Smooth muscle cell (in vitro differentiated cells): ENCODE measurements at regions not wholly inside any gene's neighbourhood (a gene's known extent, or its start where the extent isn't known, plus 50 kb on each side); places are given as distances from the start of the nearest gene placed in this dataset.

ENCODE experiments used
- DNase-seq: peaks from one replicate; lab custom pipeline; 2025; ENCODE audit not compliant: unreplicated experiment; lab: John Stamatoyannopoulos, UW
- H2AFZ ChIP-seq: fragments of 200-600 bp; sonication (generic); 2 replicates; pipeline ENCODE4 v1.6.0; 2016; ENCODE audit warnings: antibody characterized with exemption, low read depth, mild to moderate bottlenecking
- H3F3A ChIP-seq: fragments of 200-600 bp; sonication (generic); 2 replicates; pipeline ENCODE4 v1.6.0; 2017; ENCODE audit warnings: antibody characterized with exemption, low read depth
- H3K27ac ChIP-seq: fragments of 200-600 bp; sonication (generic); 2 replicates; pipeline ENCODE4 v1.5.1; 2016; ENCODE audit warnings: low read depth, mild to moderate bottlenecking
- H3K27me3 ChIP-seq: fragments of 200-600 bp; sonication (generic); 2 replicates; pipeline ENCODE4 v1.6.1; 2016; ENCODE audit warnings: low read depth, mild to moderate bottlenecking
- H3K36me3 ChIP-seq: fragments of 200-600 bp; sonication (generic); 2 replicates; pipeline ENCODE4 v1.5.1; 2016; ENCODE audit warnings: low read depth
- H3K4me1 ChIP-seq: fragments of 200-600 bp; sonication (generic); 2 replicates; pipeline ENCODE4 v1.5.1; 2016; ENCODE audit warnings: low read depth
- H3K4me2 ChIP-seq: fragments of 200-600 bp; sonication (generic); 2 replicates; pipeline ENCODE4 v1.6.0; 2016; ENCODE audit warnings: mild to moderate bottlenecking
- H3K4me3 ChIP-seq: fragments of 200-600 bp; sonication (generic); 2 replicates; pipeline ENCODE4 v1.5.1; 2016; ENCODE audit warnings: mild to moderate bottlenecking
- H3K79me2 ChIP-seq: fragments of 200-600 bp; sonication (generic); 2 replicates; pipeline ENCODE4 v1.6.0; 2016; ENCODE audit warnings: low read depth, mild to moderate bottlenecking
- H3K9ac ChIP-seq: fragments of 200-600 bp; sonication (generic); 2 replicates; pipeline ENCODE4 v1.6.0; 2016; ENCODE audit warnings: low read depth
- H3K9me3 ChIP-seq: fragments of 200-600 bp; sonication (generic); replicated peaks from 2 replicates; pipeline ENCODE4 v1.5.1; 2016; ENCODE audit warnings: low read depth
- H4K20me1 ChIP-seq: fragments of 200-600 bp; sonication (generic); 2 replicates; pipeline ENCODE4 v1.6.0; 2016; ENCODE audit warnings: low read depth
- WGBS: methylation state at CpG from one replicate; pipeline ENCODE4 v1.1.7; 2016; ENCODE audit warnings: low lambda C conversion rate; 5-methylcytosine and 5-hydroxymethylcytosine counted together
- TF ChIP-seq, protein P1 (sequence below): fragments of 200-600 bp; sonication (generic); IDR thresholded peaks from 2 replicates; pipeline ENCODE4 v1.5.1; 2017; ENCODE audit warnings: borderline replicate concordance, mild to moderate bottlenecking, antibody characterized with exemption; ENCODE audit not compliant: insufficient read depth, poor library complexity, severe bottlenecking

DNA sequence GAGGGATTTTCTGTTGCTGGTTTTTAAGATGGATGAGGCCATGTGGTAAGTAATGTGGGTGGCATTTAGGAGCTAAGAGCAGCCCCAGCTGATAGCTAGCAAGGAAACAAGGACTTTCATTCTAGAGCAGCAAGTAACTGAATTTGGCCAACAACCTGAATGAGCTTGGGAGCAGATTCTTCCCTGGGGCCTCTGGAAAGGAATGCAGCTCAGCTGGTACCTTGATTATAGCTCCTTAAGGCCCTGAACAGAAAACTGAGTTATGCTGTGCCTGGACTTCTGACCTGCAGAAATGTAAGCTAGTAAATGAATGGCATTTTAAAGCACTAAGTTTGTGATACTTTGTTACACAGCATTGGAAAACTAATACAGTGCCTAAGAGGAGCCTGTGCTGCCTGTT lies 565.5 kb downstream of the PDCD6IP start:
- no peak for DNase-seq
- no peaks in the 10 kb centered on the region for H3K9me3 ChIP-seq
- H3K27ac ChIP-seq = peak overlapping the region; percentile 31
- no peaks in the 10 kb centered on the region for H3K4me1 ChIP-seq
- H3K27me3 ChIP-seq = no peaks in the 10 kb centered on the region
- no peak overlapping the region for H3K9ac ChIP-seq
- H4K20me1 ChIP-seq = no peaks in the 10 kb centered on the region
- H3K79me2 ChIP-seq = no peaks in the 10 kb centered on the region
- no peak overlapping the region for H3K4me3 ChIP-seq
- H2AFZ ChIP-seq = no peak overlapping the region
- H3K36me3 ChIP-seq = no peaks in the 10 kb centered on the region
- H3K4me2 ChIP-seq = no peak overlapping the region
- TF ChIP-seq, protein P1, sequence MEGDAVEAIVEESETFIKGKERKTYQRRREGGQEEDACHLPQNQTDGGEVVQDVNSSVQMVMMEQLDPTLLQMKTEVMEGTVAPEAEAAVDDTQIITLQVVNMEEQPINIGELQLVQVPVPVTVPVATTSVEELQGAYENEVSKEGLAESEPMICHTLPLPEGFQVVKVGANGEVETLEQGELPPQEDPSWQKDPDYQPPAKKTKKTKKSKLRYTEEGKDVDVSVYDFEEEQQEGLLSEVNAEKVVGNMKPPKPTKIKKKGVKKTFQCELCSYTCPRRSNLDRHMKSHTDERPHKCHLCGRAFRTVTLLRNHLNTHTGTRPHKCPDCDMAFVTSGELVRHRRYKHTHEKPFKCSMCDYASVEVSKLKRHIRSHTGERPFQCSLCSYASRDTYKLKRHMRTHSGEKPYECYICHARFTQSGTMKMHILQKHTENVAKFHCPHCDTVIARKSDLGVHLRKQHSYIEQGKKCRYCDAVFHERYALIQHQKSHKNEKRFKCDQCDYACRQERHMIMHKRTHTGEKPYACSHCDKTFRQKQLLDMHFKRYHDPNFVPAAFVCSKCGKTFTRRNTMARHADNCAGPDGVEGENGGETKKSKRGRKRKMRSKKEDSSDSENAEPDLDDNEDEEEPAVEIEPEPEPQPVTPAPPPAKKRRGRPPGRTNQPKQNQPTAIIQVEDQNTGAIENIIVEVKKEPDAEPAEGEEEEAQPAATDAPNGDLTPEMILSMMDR = no peak
- H3F3A ChIP-seq = no peaks in the 10 kb centered on the region

- no peaks in the 10 kb centered on the region for H3K79me2 ChIP-seq
- no peaks in the 10 kb centered on the region for H3K9me3 ChIP-seq
- WGBS = 72% methylated on average over 2 of the region's 2 CpGs
- H3K27me3 ChIP-seq = no peaks in the 10 kb centered on the region
- H3F3A ChIP-seq = no peaks in the 10 kb centered on the region
- H3K4me1 ChIP-seq = no peaks in the 10 kb centered on the region
- peak overlapping the region; percentile 31 for H3K27ac ChIP-seq
- no peaks in the 10 kb centered on the region for H3K36me3 ChIP-seq
- TF ChIP-seq, protein P1 = no peak
- no peak overlapping the region for H3K4me2 ChIP-seq
- no peak overlapping the region for H3K9ac ChIP-seq
- no peaks in the 10 kb centered on the region for H4K20me1 ChIP-seq
- H2AFZ ChIP-seq = no peak overlapping the region
- no peak overlapping the region for H3K4me3 ChIP-seq
- no peak for DNase-seq
Observed at GRCh38 chr3:34364335-34364734, 565.9 kb downstream of the PDCD6IP start.

- H3K4me2 ChIP-seq = no peak overlapping the region
- H3K36me3 ChIP-seq = no peaks in the 10 kb centered on the region
- 95% methylated on average over 3 of the region's 3 CpGs for WGBS
- TF ChIP-seq, protein P1 = no peak
- H3K4me1 ChIP-seq = no peaks in the 10 kb centered on the region
- no peaks in the 10 kb centered on the region for H3K79me2 ChIP-seq
- no peaks in the 10 kb centered on the region for H3K9me3 ChIP-seq
- no peak for DNase-seq
- no peak overlapping the region for H3K27ac ChIP-seq
- H3K9ac ChIP-seq = no peak overlapping the region
- no peaks in the 10 kb centered on the region for H3K27me3 ChIP-seq
- H3F3A ChIP-seq = no peaks in the 10 kb centered on the region
- no peak overlapping the region for H3K4me3 ChIP-seq
- H2AFZ ChIP-seq = no peak overlapping the region
- H4K20me1 ChIP-seq = no peaks in the 10 kb centered on the region
Observed at GRCh38 chr3:34365231-34365630, 566.8 kb downstream of the PDCD6IP start.

- Histone ChIP-seq H3K9ac (no peak overlapping the region), H3K4me2 (no peak overlapping the region), H3K4me3 (no peak overlapping the region), H4K20me1 (no peaks in the 10 kb centered on the region), H3K4me1 (no peaks in the 10 kb centered on the region), H3F3A (no peaks in the 10 kb centered on the region), H3K9me3 (no peaks in the 10 kb centered on the region), H2AFZ (no peak overlapping the region), H3K27me3 (no peaks in the 10 kb centered on the region), H3K36me3 (no peaks in the 10 kb centered on the region), H3K79me2 (no peaks in the 10 kb centered on the region), H3K27ac (no peak overlapping the region)
- 98% methylated on average over 2 of the region's 2 CpGs for WGBS
- TF ChIP-seq, protein P1 = no peak
- no peak for DNase-seq
Observed at GRCh38 chr3:34365771-34366170, 567.3 kb downstream of the PDCD6IP start.
